BJ (cell line): ENCODE measurements at regions not wholly inside any gene's neighbourhood (a gene's known extent, or its start where the extent isn't known, plus 50 kb on each side); places are given as distances from the start of the nearest gene placed in this dataset.

Experiments used
- CTCF ChIA-PET: fragments of 350-600 bp; formaldehyde crosslinking; extraction: SDS; loops from one replicate; lab custom pipeline; 2021; ENCODE audit warnings: antibody characterized with exemption, inconsistent platforms; lab: Yijun Ruan, JAX
- POLR2A ChIA-PET: fragments of 300-600 bp; sonication (Branson Sonifier 250); formaldehyde crosslinking; extraction: SDS; loops from one replicate; lab custom pipeline; 2021; ENCODE audit warnings: antibody characterized with exemption; lab: Charles Lee
- DNase-seq: peaks from one replicate; pipeline ENCODE4 v3.0.0-alpha.2; 2011; ENCODE audit warnings: low read depth
- H3K27me3 ChIP-seq: 2 replicates; pipeline ENCODE4 v1.6.0; 2011; ENCODE audit warnings: low read length; ENCODE audit not compliant: control insufficient read depth, insufficient read depth
- H3K36me3 ChIP-seq: 2 replicates; pipeline ENCODE4 v1.5.1; 2011; ENCODE audit warnings: low read length; ENCODE audit not compliant: control insufficient read depth, insufficient read depth
- H3K4me3 ChIP-seq: 2 replicates; pipeline ENCODE4 v1.5.1; 2011; ENCODE audit warnings: low read depth, mild to moderate bottlenecking, control low read depth, low read length
- TF ChIP-seq, protein P1 (sequence below): IDR thresholded peaks from 2 replicates; pipeline ENCODE4 v1.5.1; 2011; ENCODE audit warnings: low read depth, mild to moderate bottlenecking, control low read depth, inconsistent platforms, low read length, moderate library complexity; ENCODE audit not compliant: insufficient read depth

- ChIA-PET POLR2A (no interaction called here), CTCF (no interaction called here)
- Histone ChIP-seq H3K27me3 (no peaks in the 10 kb centered on the region), H3K36me3 (no peaks in the 10 kb centered on the region), H3K4me3 (no peak overlapping the region)
- TF ChIP-seq, protein P1, sequence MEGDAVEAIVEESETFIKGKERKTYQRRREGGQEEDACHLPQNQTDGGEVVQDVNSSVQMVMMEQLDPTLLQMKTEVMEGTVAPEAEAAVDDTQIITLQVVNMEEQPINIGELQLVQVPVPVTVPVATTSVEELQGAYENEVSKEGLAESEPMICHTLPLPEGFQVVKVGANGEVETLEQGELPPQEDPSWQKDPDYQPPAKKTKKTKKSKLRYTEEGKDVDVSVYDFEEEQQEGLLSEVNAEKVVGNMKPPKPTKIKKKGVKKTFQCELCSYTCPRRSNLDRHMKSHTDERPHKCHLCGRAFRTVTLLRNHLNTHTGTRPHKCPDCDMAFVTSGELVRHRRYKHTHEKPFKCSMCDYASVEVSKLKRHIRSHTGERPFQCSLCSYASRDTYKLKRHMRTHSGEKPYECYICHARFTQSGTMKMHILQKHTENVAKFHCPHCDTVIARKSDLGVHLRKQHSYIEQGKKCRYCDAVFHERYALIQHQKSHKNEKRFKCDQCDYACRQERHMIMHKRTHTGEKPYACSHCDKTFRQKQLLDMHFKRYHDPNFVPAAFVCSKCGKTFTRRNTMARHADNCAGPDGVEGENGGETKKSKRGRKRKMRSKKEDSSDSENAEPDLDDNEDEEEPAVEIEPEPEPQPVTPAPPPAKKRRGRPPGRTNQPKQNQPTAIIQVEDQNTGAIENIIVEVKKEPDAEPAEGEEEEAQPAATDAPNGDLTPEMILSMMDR: no peak
- no peak for DNase-seq
These were observed 607.0 kb downstream of the ISL1 start for GRCh38 chr5:51990241-51990640.

- Histone ChIP-seq H3K27me3 (no peaks in the 10 kb centered on the region), H3K36me3 (no peaks in the 10 kb centered on the region), H3K4me3 (no peak overlapping the region)
- CTCF ChIA-PET: no interaction called here
- POLR2A ChIA-PET: no interaction called here
- TF ChIP-seq, protein P1: no peak
- no peak for DNase-seq
These were observed 607.5 kb downstream of the ISL1 start for GRCh38 chr5:51990661-51991180.

- no peak for DNase-seq
- H3K27me3 ChIP-seq: no peaks in the 10 kb centered on the region
- ChIA-PET CTCF (no interaction called here), POLR2A (no interaction called here)
- H3K36me3 ChIP-seq: no peaks in the 10 kb centered on the region
- no peak overlapping the region for H3K4me3 ChIP-seq
- TF ChIP-seq, protein P1: no peak
These were observed 608.7 kb downstream of the ISL1 start for GRCh38 chr5:51991940-51992339.

DNA sequence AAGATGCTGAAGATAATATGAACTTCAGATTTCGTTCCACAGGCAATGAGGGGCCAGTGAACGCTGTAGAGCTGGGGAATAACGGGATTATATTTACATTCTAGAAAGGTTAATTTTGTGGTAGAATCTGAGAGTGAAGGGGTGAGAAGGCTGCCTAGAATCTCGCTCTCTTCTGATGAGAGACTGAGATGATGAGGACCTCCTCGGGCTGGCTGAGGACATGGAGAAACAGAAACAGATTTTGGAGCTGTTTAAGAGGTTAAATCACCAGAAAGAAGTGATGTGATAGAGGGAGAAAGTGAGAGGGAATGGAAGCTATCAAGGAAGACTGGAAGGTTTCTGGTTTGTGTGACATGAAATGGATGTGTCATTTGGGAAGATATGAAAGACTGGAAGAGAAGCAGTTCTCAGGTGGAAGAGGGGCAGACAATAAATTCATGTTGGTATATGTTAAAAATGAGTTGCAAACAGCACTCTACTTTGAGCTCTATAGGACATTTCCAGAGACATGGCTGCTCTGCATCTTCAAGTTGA, 612.6 kb downstream of the ISL1 start:
- ChIA-PET POLR2A (interaction anchor here (0.6 kb wide), 1 partner anchor 899 kb away, joined by 5 read pairs; no protein-coding TSS in a partner anchor), CTCF (interaction anchor here (1.1 kb wide), 1 partner anchor 12 kb away, joined by 8 read pairs; no protein-coding TSS in a partner anchor)
- TF ChIP-seq, protein P1: no peak
- no peak for DNase-seq
- Histone ChIP-seq H3K4me3 (no peak overlapping the region), H3K27me3 (no peaks in the 10 kb centered on the region), H3K36me3 (no peaks in the 10 kb centered on the region)

- H3K27me3 ChIP-seq: no peaks in the 10 kb centered on the region
- ChIA-PET CTCF (interaction anchor here (1.1 kb wide), 1 partner anchor 11 kb away, joined by 8 read pairs; no protein-coding TSS in a partner anchor), POLR2A (interaction anchor here (0.6 kb wide), 1 partner anchor 898 kb away, joined by 5 read pairs; no protein-coding TSS in a partner anchor)
- H3K4me3 ChIP-seq: no peak overlapping the region
- DNase-seq: no peak
- H3K36me3 ChIP-seq: no peaks in the 10 kb centered on the region
- TF ChIP-seq, protein P1: no peak
These were observed 613.2 kb downstream of the ISL1 start for GRCh38 chr5:51996356-51996861.
